ENCODE measurements at regions not wholly inside any gene's neighbourhood (a gene's known extent, or its start where the extent isn't known, plus 50 kb on each side); places are given as distances from the start of the nearest gene placed in this dataset.
"Not testable (repeated sequence)": the region's sequence is repeated elsewhere in the genome, so short reads cannot be mapped to it uniquely, and the experiment has no call there.

- DNase-seq (ENCODE audit: low read depth in 2 of 2), result no peak
Measured at GRCh38 chr9:108281696-108282095, 574.1 kb downstream of the ACTL7B start.

- no peak for DNase-seq (ENCODE audit: low read depth in 2 of 2)
Measured at GRCh38 chr9:108278341-108278740, 577.4 kb downstream of the ACTL7B start.

GRCh38 chr9:108277216-108277615, 578.6 kb downstream of the ACTL7B start:
- no peak for DNase-seq (ENCODE audit: low read depth in 2 of 2)

- no peak for DNase-seq (ENCODE audit: low read depth in 2 of 2)
Measured at GRCh38 chr9:108275906-108276305, 579.9 kb downstream of the ACTL7B start.

- no peak for DNase-seq (ENCODE audit: low read depth in 2 of 2)
Measured at GRCh38 chr9:108274971-108275370, 580.8 kb downstream of the ACTL7B start.

GRCh38 chr9:108273988-108274387, 581.8 kb downstream of the ACTL7B start:
- no peak for DNase-seq (ENCODE audit: low read depth in 2 of 2)

- no peak for DNase-seq (ENCODE audit: low read depth in 2 of 2)
Measured at GRCh38 chr9:108272349-108272899, 583.4 kb downstream of the ACTL7B start.

- DNase-seq (ENCODE audit: low read depth in 2 of 2), result no peak
Measured at GRCh38 chr9:108271646-108272348, 584.0 kb downstream of the ACTL7B start.

GRCh38 chr9:108271236-108271635, 584.5 kb downstream of the ACTL7B start:
- DNase-seq (ENCODE audit: low read depth in 2 of 2), result no peak

- no peak for DNase-seq (ENCODE audit: low read depth in 2 of 2)
Measured at GRCh38 chr9:108270561-108270960, 585.2 kb downstream of the ACTL7B start.

GRCh38 chr9:108270051-108270450, 585.7 kb downstream of the ACTL7B start:
- DNase-seq (ENCODE audit: low read depth in 2 of 2), result no peak

- no peak for DNase-seq (ENCODE audit: low read depth in 2 of 2)
Measured at GRCh38 chr9:108269371-108269770, 586.4 kb downstream of the ACTL7B start.

- no peak for DNase-seq (ENCODE audit: low read depth in 2 of 2)
Measured at GRCh38 chr9:108265065-108265464, 590.7 kb downstream of the ACTL7B start.

- DNase-seq (ENCODE audit: low read depth in 2 of 2), result no peak
Measured at GRCh38 chr9:108264093-108264492, 591.7 kb downstream of the ACTL7B start.

- DNase-seq (ENCODE audit: low read depth in 2 of 2), result no peak
Measured at GRCh38 chr9:108262836-108263235, 593.0 kb downstream of the ACTL7B start.

GRCh38 chr9:108259917-108260675, 595.7 kb downstream of the ACTL7B start:
- no peak for DNase-seq (ENCODE audit: low read depth in 2 of 2)

GRCh38 chr9:108258640-108259039, 597.1 kb downstream of the ACTL7B start:
- no peak for DNase-seq (ENCODE audit: low read depth in 2 of 2)

GRCh38 chr9:108257382-108257781, 598.4 kb downstream of the ACTL7B start:
- no peak for DNase-seq (ENCODE audit: low read depth in 2 of 2)

- DNase-seq (ENCODE audit: low read depth in 2 of 2), result no peak
Measured at GRCh38 chr9:108254236-108254635, 601.5 kb downstream of the ACTL7B start.

- not testable (repeated sequence) for DNase-seq (ENCODE audit: low read depth in 2 of 2)
Measured at GRCh38 chr9:108247391-108247790, 608.4 kb downstream of the ACTL7B start.

GRCh38 chr9:108245901-108246300, 609.9 kb downstream of the ACTL7B start:
- DNase-seq (ENCODE audit: low read depth in 2 of 2), result no peak

- DNase-seq (ENCODE audit: low read depth in 2 of 2), result no peak
Measured at GRCh38 chr9:108245331-108245730, 610.5 kb downstream of the ACTL7B start.

- no peak for DNase-seq (ENCODE audit: low read depth in 2 of 2)
Measured at GRCh38 chr9:108244686-108245085, 611.1 kb downstream of the ACTL7B start.
